CD4-positive, CD25-positive, alpha-beta regulatory T cell (primary cell): ENCODE measurements at regions not wholly inside any gene's neighbourhood (a gene's known extent, or its start where the extent isn't known, plus 50 kb on each side); places are given as distances from the start of the nearest gene placed in this dataset.

Experiments used
- ATAC-seq, 2 donors: fragments of 150-1000 bp; cut with Tn5 transposase; one replicate each; pipeline ENCODE4 v1.10.0; 2021; ENCODE audit warnings: low read depth in 2 of 2, moderate number of reproducible peaks in 2 of 2, moderate library complexity in 1 of 2
- DNase-seq, 3 donors: peaks; one replicate each; pipeline versions ENCODE4 v3.0.0 to v3.0.0-alpha.2; 2012 to 2022; ENCODE audit warnings: mixed read lengths in 1 of 3
- H3K27ac ChIP-seq: one replicate; pipeline ENCODE4 v1.7.0; 2013; ENCODE audit warnings: mild to moderate bottlenecking, low read length; ENCODE audit not compliant: insufficient read depth, poor library complexity, severe bottlenecking
- H3K27me3 ChIP-seq: one replicate; pipeline ENCODE4 v1.7.0; 2013; ENCODE audit warnings: low read length; ENCODE audit not compliant: control insufficient read depth, insufficient read depth
- H3K36me3 ChIP-seq: one replicate; pipeline ENCODE4 v1.7.0; 2013; ENCODE audit warnings: mild to moderate bottlenecking, low read length, moderate library complexity; ENCODE audit not compliant: control insufficient read depth, insufficient read depth
- H3K4me1 ChIP-seq: 2 replicates; pipeline ENCODE4 v1.7.0; 2013; ENCODE audit warnings: mild to moderate bottlenecking, low read length; ENCODE audit not compliant: insufficient read depth, control insufficient read depth, poor library complexity, severe bottlenecking
- H3K4me3 ChIP-seq: one replicate; pipeline ENCODE4 v1.7.0; 2013; ENCODE audit warnings: low read depth, mild to moderate bottlenecking, low read length, moderate library complexity
- H3K9me3 ChIP-seq, 2 experiments: 1 replicate in 1 of 2; 2 replicates in 1 of 2; pipeline ENCODE4 v1.7.0; 2013; ENCODE audit warnings: low read length in 2 of 2, mild to moderate bottlenecking in 1 of 2, moderate library complexity in 1 of 2; ENCODE audit not compliant: control insufficient read depth in 2 of 2
- H3K27ac Mint-ChIP-seq, 3 donors: one replicate each; pipeline ENCODE4 v1.8.0; 2020 to 2022; ENCODE audit warnings: mild to moderate bottlenecking in 3 of 3, mixed read lengths in 3 of 3, moderate library complexity in 2 of 3
- H3K27me3 Mint-ChIP-seq: one replicate; pipeline ENCODE4 v1.8.0; 2022; ENCODE audit warnings: mild to moderate bottlenecking, mixed read lengths
- H3K36me3 Mint-ChIP-seq: one replicate; pipeline ENCODE4 v1.8.0; 2020; ENCODE audit warnings: mixed read lengths
- H3K4me1 Mint-ChIP-seq, 4 donors: one replicate each; pipeline ENCODE4 v1.8.0; 2020 to 2022; ENCODE audit warnings: mixed read lengths in 4 of 4, mild to moderate bottlenecking in 1 of 4
- H3K4me3 Mint-ChIP-seq, 4 donors: one replicate each; pipeline ENCODE4 v1.8.0; 2020 to 2022; ENCODE audit warnings: mild to moderate bottlenecking in 4 of 4, mixed read lengths in 4 of 4, moderate library complexity in 3 of 4
- H3K9me3 Mint-ChIP-seq, 7 donors: one replicate each; pipeline ENCODE4 v1.8.0; 2020 to 2022; ENCODE audit warnings: mixed read lengths in 7 of 7, mild to moderate bottlenecking in 3 of 7, moderate library complexity in 2 of 7

DNA sequence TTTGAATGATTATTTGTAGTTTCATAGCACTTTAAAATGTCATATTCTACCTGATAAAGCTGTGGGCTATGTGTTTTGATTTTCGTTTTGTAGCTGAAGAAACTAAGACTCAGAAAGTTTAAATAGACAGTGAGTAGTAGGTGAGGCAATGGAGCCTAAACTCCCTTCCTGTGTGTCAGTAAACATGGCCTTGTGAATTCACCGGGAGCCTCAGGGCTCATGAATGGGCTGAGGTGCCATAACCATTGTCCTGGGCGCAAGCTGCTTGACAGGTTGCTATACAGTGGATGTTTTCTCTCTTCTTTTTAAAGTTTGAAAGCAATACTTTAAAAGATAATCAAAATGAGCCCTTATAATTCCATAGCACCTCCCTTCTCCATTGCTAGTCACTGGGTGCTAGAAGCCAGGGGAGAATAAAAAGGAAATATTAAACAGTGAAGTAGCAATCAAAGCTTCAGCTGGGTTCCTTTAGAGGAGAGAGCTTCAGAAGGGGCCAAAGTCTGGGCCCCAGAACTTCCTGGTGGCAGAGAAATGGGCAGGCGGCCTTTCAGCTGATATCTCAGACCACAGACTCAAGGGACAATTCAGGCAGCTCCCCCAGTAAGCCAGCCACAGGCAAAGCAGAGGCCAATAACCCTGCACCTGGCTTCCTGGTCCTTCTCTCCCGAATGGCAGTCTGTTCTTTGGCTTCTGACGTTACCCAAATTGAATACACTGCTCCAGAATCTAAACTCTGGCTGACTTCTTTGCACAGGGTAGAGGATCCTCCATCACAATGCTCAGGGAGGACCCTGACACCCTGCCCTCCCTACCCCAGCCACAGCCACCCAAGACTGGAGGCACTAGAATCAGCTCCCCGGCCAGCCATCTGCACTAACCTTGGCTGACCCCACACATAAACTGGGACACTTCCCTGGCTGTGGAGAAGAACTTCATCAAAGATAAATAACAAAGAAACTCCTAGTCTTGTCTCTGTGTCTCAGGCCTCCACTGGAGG lies 51.8 kb upstream of the NPAS2 start:
- ATAC-seq: no peak
- H3K9me3 Mint-ChIP-seq: peaks cover 0 to 3% (median 0%) of the 10 kb centered on the region in 7 donors
- Histone ChIP-seq H3K27me3 (peaks cover 2% of the 10 kb centered on the region), H3K36me3 (no peaks in the 10 kb centered on the region), H3K27ac (no peak overlapping the region), H3K9me3 (no peaks in the 10 kb centered on the region), H3K4me3 (no peak overlapping the region), H3K4me1 (no peaks in the 10 kb centered on the region)
- peaks cover 20% of the 10 kb centered on the region for H3K27me3 Mint-ChIP-seq
- no peak overlapping the region for H3K27ac Mint-ChIP-seq
- no peak for DNase-seq
- H3K4me1 Mint-ChIP-seq: peaks cover 0 to 2% (median 0%) of the 10 kb centered on the region in 4 donors
- H3K4me3 Mint-ChIP-seq: no peak overlapping the region
- no peaks in the 10 kb centered on the region for H3K36me3 Mint-ChIP-seq
